Ectodermal cell (in vitro differentiated cells): ENCODE measurements at regions not wholly inside any gene's neighbourhood (a gene's known extent, or its start where the extent isn't known, plus 50 kb on each side); places are given as distances from the start of the nearest gene placed in this dataset.
"Not testable (repeated sequence)": the region's sequence is repeated elsewhere in the genome, so short reads cannot be mapped to it uniquely, and the experiment has no call there.

Experiments
- H3K27ac ChIP-seq: 2 replicates; pipeline ENCODE4 v1.7.0; 2013; ENCODE audit warnings: mild to moderate bottlenecking, low read depth, low read length; ENCODE audit not compliant: insufficient read depth, poor library complexity, severe bottlenecking
- H3K27me3 ChIP-seq: 2 replicates; pipeline ENCODE4 v1.7.0; 2013; ENCODE audit warnings: mild to moderate bottlenecking, low read length; ENCODE audit not compliant: insufficient read depth, control insufficient read depth, poor library complexity, severe bottlenecking
- H3K36me3 ChIP-seq: one replicate; pipeline ENCODE4 v1.7.0; 2013; ENCODE audit warnings: low read length; ENCODE audit not compliant: control insufficient read depth, insufficient read depth
- H3K4me1 ChIP-seq: one replicate; pipeline ENCODE4 v1.7.0; 2013; ENCODE audit warnings: low read length; ENCODE audit not compliant: control insufficient read depth, insufficient read depth
- H3K4me3 ChIP-seq: 2 replicates; pipeline ENCODE4 v1.7.0; 2013; ENCODE audit warnings: low read depth, low read length, control low read depth; ENCODE audit not compliant: insufficient read depth
- H3K9me3 ChIP-seq: 2 replicates; pipeline ENCODE4 v1.7.0; 2013; ENCODE audit warnings: mild to moderate bottlenecking, low read length, moderate library complexity; ENCODE audit not compliant: control insufficient read depth
- WGBS, 2 experiments: methylation state at CpG; one replicate each; pipeline ENCODE4 v1.1.7; 2013; ENCODE audit warnings: missing lambda C conversion rate in 2 of 2; 5-methylcytosine and 5-hydroxymethylcytosine counted together

GRCh38 chr2:116162395-116162794 is 1652.1 kb upstream of the DDX18 start:
- H3K4me1 ChIP-seq, result no peaks in the 10 kb centered on the region
- H3K9me3 ChIP-seq, result no peaks in the 10 kb centered on the region
- H3K36me3 ChIP-seq, result no peaks in the 10 kb centered on the region
- no peak overlapping the region for H3K27ac ChIP-seq
- WGBS, 2 experiments, result 92 to 100% methylated on average over 2 of the region's 2 CpGs
- H3K27me3 ChIP-seq, result no peaks in the 10 kb centered on the region
- H3K4me3 ChIP-seq, result no peak overlapping the region

GRCh38 chr2:116167107-116167506 is 1647.4 kb upstream of the DDX18 start:
- no peak overlapping the region for H3K27ac ChIP-seq
- no peak overlapping the region for H3K4me3 ChIP-seq
- no peaks in the 10 kb centered on the region for H3K36me3 ChIP-seq
- no peaks in the 10 kb centered on the region for H3K9me3 ChIP-seq
- H3K27me3 ChIP-seq, result no peaks in the 10 kb centered on the region
- no peaks in the 10 kb centered on the region for H3K4me1 ChIP-seq

GRCh38 chr2:116180072-116180471 is 1634.4 kb upstream of the DDX18 start:
- no peak overlapping the region for H3K4me3 ChIP-seq
- H3K27me3 ChIP-seq, result no peaks in the 10 kb centered on the region
- H3K27ac ChIP-seq, result no peak overlapping the region
- no peaks in the 10 kb centered on the region for H3K4me1 ChIP-seq
- no peaks in the 10 kb centered on the region for H3K36me3 ChIP-seq
- 23 to 43% methylated on average over 2 to 3 of the region's 3 CpGs for WGBS, 2 experiments
- H3K9me3 ChIP-seq, result no peaks in the 10 kb centered on the region

GRCh38 chr2:116190684-116191083 is 1623.8 kb upstream of the DDX18 start:
- H3K36me3 ChIP-seq, H3K9me3 ChIP-seq, H3K27ac ChIP-seq, H3K4me1 ChIP-seq, H3K4me3 ChIP-seq, H3K27me3 ChIP-seq: not testable (repeated sequence)
- WGBS, 2 experiments, result 91 to 95% methylated on average over 2 of the region's 2 CpGs

GRCh38 chr2:116200086-116200485 is 1614.4 kb upstream of the DDX18 start:
- no peak overlapping the region for H3K4me3 ChIP-seq
- H3K36me3 ChIP-seq, result no peaks in the 10 kb centered on the region
- no peak overlapping the region for H3K27ac ChIP-seq
- no CpG with 5 or more reads among the region's 2 CpGs for WGBS, 2 experiments
- H3K9me3 ChIP-seq, result no peaks in the 10 kb centered on the region
- H3K4me1 ChIP-seq, result no peaks in the 10 kb centered on the region
- no peaks in the 10 kb centered on the region for H3K27me3 ChIP-seq

- Histone ChIP-seq H3K27me3 (no peaks in the 10 kb centered on the region), H3K4me3 (no peak overlapping the region), H3K4me1 (no peaks in the 10 kb centered on the region), H3K36me3 (no peaks in the 10 kb centered on the region), H3K9me3 (no peaks in the 10 kb centered on the region), H3K27ac (no peak overlapping the region)
- WGBS, 2 experiments, result 79 to 97% methylated on average over 2 of the region's 3 CpGs
Measured at GRCh38 chr2:116211719-116212118, 1602.8 kb upstream of the DDX18 start.

- Histone ChIP-seq H3K9me3 (no peaks in the 10 kb centered on the region), H3K4me1 (no peaks in the 10 kb centered on the region), H3K27ac (no peak overlapping the region), H3K27me3 (no peaks in the 10 kb centered on the region), H3K4me3 (no peak overlapping the region), H3K36me3 (no peaks in the 10 kb centered on the region)
- WGBS, 2 experiments, result 100% methylated on average over 1 to 3 of the region's 4 CpGs
Measured at GRCh38 chr2:116222793-116223192, 1591.7 kb upstream of the DDX18 start.

- Histone ChIP-seq H3K27ac (no peak overlapping the region), H3K36me3 (no peaks in the 10 kb centered on the region), H3K4me3 (no peak overlapping the region), H3K27me3 (no peaks in the 10 kb centered on the region), H3K9me3 (no peaks in the 10 kb centered on the region), H3K4me1 (no peaks in the 10 kb centered on the region)
- 94 to 96% methylated on average over 4 of the region's 4 CpGs for WGBS, 2 experiments
Measured at GRCh38 chr2:116223912-116224311, 1590.6 kb upstream of the DDX18 start.

- no peaks in the 10 kb centered on the region for H3K27me3 ChIP-seq
- no peak overlapping the region for H3K27ac ChIP-seq
- H3K4me1 ChIP-seq, result no peaks in the 10 kb centered on the region
- 91 to 94% methylated on average over 6 of the region's 6 CpGs for WGBS, 2 experiments
- H3K36me3 ChIP-seq, result no peaks in the 10 kb centered on the region
- H3K9me3 ChIP-seq, result no peaks in the 10 kb centered on the region
- H3K4me3 ChIP-seq, result no peak overlapping the region
Measured at GRCh38 chr2:116224610-116225009, 1589.9 kb upstream of the DDX18 start.

- no peaks in the 10 kb centered on the region for H3K9me3 ChIP-seq
Measured at GRCh38 chr2:116238511-116238910, 1576.0 kb upstream of the DDX18 start.

GRCh38 chr2:116250376-116250775 is 1564.1 kb upstream of the DDX18 start:
- no peaks in the 10 kb centered on the region for H3K9me3 ChIP-seq
- H3K27ac ChIP-seq, result no peak overlapping the region
- WGBS, 2 experiments, result 89 to 96% methylated on average over 1 to 2 of the region's 4 CpGs
- H3K36me3 ChIP-seq, result no peaks in the 10 kb centered on the region
- H3K4me1 ChIP-seq, result no peaks in the 10 kb centered on the region
- no peaks in the 10 kb centered on the region for H3K27me3 ChIP-seq
- no peak overlapping the region for H3K4me3 ChIP-seq

More at GRCh38 chr2:116238511-116238910, 1576.0 kb upstream of the DDX18 start:
- Histone ChIP-seq H3K36me3 (no peaks in the 10 kb centered on the region), H3K27ac (no peak overlapping the region), H3K27me3 (no peaks in the 10 kb centered on the region), H3K4me3 (no peak overlapping the region), H3K4me1 (no peaks in the 10 kb centered on the region)
